Heart right ventricle (tissue), 16 donors: ENCODE measurements at regions not wholly inside any gene's neighbourhood (a gene's known extent, or its start where the extent isn't known, plus 50 kb on each side); places are given as distances from the start of the nearest gene placed in this dataset.

ENCODE experiments used
- ATAC-seq, 8 donors: fragments of 200-7000 bp; cut with Tn5 transposase; one replicate each; pipeline ENCODE4 v1.9.1; 2020; ENCODE audit warnings: mild to moderate bottlenecking in 8 of 8, moderate library complexity in 8 of 8, moderate number of reproducible peaks in 1 of 8
- DNase-seq, 2 donors: peaks; one replicate each; pipeline ENCODE4 v3.0.0-alpha.2; 2020
- H3K27ac ChIP-seq, 10 donors: fragments of 200-600 bp; sonication (generic) in 2 of 10; one replicate each; pipeline versions ENCODE4 v1.5.0 to v1.8.0; 2020 to 2022; ENCODE audit warnings: mild to moderate bottlenecking in 3 of 10
- H3K27me3 ChIP-seq, 7 donors: fragments of 200-600 bp; one replicate each; pipeline ENCODE4 v1.8.0; 2021 to 2022; ENCODE audit warnings: mild to moderate bottlenecking in 2 of 7
- H3K36me3 ChIP-seq, 9 donors: fragments of 200-600 bp; sonication (generic) in 1 of 9; one replicate each; pipeline versions ENCODE4 v1.5.0 to v1.8.0; 2020 to 2022; ENCODE audit warnings: mild to moderate bottlenecking in 2 of 9
- H3K4me1 ChIP-seq, 9 donors: fragments of 200-600 bp; sonication (generic) in 1 of 9; one replicate each; pipeline versions ENCODE4 v1.5.0 to v1.8.0; 2020 to 2022; ENCODE audit warnings: mild to moderate bottlenecking in 4 of 9
- H3K4me3 ChIP-seq, 10 donors: fragments of 200-600 bp; sonication (generic) in 2 of 10; one replicate each; pipeline versions ENCODE4 v1.5.0 to v1.8.0; 2020 to 2022; ENCODE audit warnings: mild to moderate bottlenecking in 7 of 10, moderate library complexity in 2 of 10
- H3K9me3 ChIP-seq, 11 donors: fragments of 200-600 bp in 10 of 11; sonication (generic) in 2 of 11; one replicate each; pipeline versions ENCODE4 v1.5.0 to v1.8.0; 2013 to 2022; ENCODE audit warnings: mild to moderate bottlenecking in 2 of 11, control low read depth in 1 of 11, moderate library complexity in 1 of 11
- CTCF ChIP-seq, 9 donors: fragments of 200-600 bp; sonication (generic) in 2 of 9; IDR thresholded peaks; one replicate each; pipeline versions ENCODE4 v1.5.0 to v1.8.0; 2021 to 2022; ENCODE audit warnings: antibody characterized with exemption in 9 of 9, mild to moderate bottlenecking in 5 of 9, moderate library complexity in 1 of 9
- WGBS, 2 donors: extraction: QIAGEN DNeasy Blood & Tissue Kit; methylation state at CpG; one replicate each; pipeline ENCODE4 v1.1.7; 2013; ENCODE audit warnings: inconsistent platforms in 1 of 2; 5-methylcytosine and 5-hydroxymethylcytosine counted together
- intact Hi-C, 10 donors: fragments of 100-400 bp; cut with DNase I; formaldehyde crosslinking; loops; one replicate each; pipeline versions ENCODE4 v1.11.1 to v1.14.2; 2022
- donor health status: Arrhythmogenic right ventricular cardiomyopathy.
- donor health status: ischemic (EF 13 %, LVEDD 7.1; RV severe dilation, severe dysfunction).
- donor health status: healthy with polysubstance abuse.
- donor health status: DM: no; HTN: yes; CAD: no.
- donor health status: DM: no; HTN: no; CAD: no.
- donor health status: ischemic (EF 25% LVEDD 6.9; RV normal size, moderate dysfunction).
- donor health status: ischemic (EF 25% LVEDD 5.7; RV mildly dilated, moderate dysfunction).
- donor health status: healthy.
- donor health status: DM: yes; HTN: yes; CAD: no.
- donor health status: Ischemic cardiomyopathy.
- donor health status: ischemic (EF 35%, LVEDD 5.7; RV mildly dilated, moderate dysfunction).
- donor health status: nonischemic (EF 11% LVEDD 7.7; RV severe dilation, severe dysfunction).
- donor health status: DM: yes; HTN: yes; CAD: no.
- donor health status: PGD.
- donor health status: ischemic (EF 29% LVEDD 5.4; RV normal size, mild dysfunction).
- donor health status: nonischemic (EF 23%, LVEDD 6.1; RV moderate dilation, normal function).

DNA sequence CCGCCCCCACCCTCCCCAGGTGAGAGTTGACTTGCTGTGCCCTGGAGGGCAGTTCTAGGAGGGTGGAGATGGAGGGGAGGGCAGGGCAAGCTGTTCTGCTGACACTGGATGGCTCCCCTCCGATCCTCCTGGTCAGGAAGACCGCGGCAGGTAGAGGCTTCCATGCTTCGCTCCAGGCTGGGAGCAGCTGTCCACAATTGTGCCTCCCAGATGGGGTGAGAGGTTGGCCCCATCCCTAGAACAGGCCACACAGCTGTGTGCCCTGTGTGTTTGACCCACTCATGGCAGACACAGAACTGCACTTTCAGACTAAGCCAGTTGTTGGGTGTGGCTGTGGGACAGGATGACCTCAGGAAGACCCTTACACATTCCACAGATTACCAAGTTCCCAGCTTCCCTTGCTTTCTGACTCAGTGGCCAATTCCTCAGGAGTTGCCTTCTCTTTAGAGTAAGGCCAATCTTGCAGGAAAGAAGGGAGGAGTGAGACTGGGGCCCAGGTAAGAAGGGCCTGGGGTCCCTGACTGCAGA is 72.1 kb upstream of the HSPA9 start:
- Histone ChIP-seq H3K4me3 (no peak overlapping the region), H3K36me3 (no peaks in the 10 kb centered on the region), H3K4me1 (peaks cover 0 to 25% (median 8%) of the 10 kb centered on the region in 9 donors), H3K27ac (no peak overlapping the region), H3K9me3 (no peaks in the 10 kb centered on the region), H3K27me3 (peaks cover 0 to 42% (median 0%) of the 10 kb centered on the region in 7 donors)
- DNase-seq (no peak), ATAC-seq (peak in 2 of 8 donors; percentile 20 to 24)
- 95 to 96% methylated on average over 5 of the region's 5 CpGs for WGBS, 2 donors
- no peak for TF ChIP-seq CTCF (IDR thresholded peaks at IDR 0.05)
- intact Hi-C loops = loop anchor here in 6 of 10 donors (10.0 kb wide), 5 partner anchors 87 to 617 kb away; partner anchors contain the start of gene CTNNA1 (in 1 of the 6)

- no peaks in the 10 kb centered on the region for H3K36me3 ChIP-seq
- H3K4me3 ChIP-seq = no peak overlapping the region
- peaks cover 0 to 28% (median 8%) of the 10 kb centered on the region in 9 donors for H3K4me1 ChIP-seq
- ATAC-seq (no peak), DNase-seq (no peak)
- no peaks in the 10 kb centered on the region for H3K9me3 ChIP-seq
- WGBS, 2 donors = 90 to 91% methylated on average over 11 of the region's 11 CpGs
- H3K27ac ChIP-seq = no peak overlapping the region
- TF ChIP-seq CTCF (IDR thresholded peaks at IDR 0.05) = no peak
- peaks cover 0 to 37% (median 0%) of the 10 kb centered on the region in 7 donors for H3K27me3 ChIP-seq
- intact Hi-C loops = loop anchor here in 6 of 10 donors (10.0 kb wide), 5 partner anchors 88 to 618 kb away; partner anchors contain the start of gene CTNNA1 (in 1 of the 6)
Measured at GRCh38 chr5:138646671-138647070, 71.5 kb upstream of the HSPA9 start.

DNA sequence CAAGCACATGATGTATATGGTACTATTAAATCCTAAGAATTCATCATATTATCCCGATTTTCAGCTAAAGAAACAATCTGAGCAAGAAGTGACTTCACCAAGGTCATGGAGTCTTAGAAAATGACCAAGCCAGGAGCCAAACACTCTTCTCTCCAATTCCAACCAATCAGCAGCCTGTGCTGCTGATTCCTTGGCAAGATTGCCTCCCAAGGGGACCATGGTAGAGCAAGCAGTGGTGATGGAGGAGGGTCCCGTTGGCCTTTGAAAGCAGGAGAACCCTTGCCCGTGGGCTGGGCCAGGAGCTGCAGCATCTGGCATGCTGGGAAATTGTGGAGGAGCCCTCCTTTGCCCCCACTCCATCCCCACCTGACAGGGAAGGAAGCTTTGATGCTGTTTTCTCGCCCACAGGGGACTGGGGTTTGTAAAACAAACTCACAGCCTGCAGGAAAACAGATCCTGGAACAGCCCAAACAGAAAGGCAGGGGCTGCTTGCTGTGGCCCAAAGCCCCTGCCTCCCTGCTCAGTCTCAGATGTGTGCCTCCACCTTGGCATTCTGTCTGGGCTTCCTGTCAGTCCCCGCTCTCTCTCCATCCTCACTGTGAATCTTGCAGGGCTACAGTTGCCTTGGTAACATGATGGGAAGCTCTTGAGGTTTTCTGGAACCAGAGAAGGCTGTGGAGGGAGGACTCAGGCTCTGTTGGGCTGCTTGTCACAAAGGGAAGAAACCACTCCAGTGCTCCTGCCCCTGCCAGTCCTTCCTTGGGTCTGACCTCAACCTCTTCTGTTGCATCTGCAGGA is 70.8 kb upstream of the HSPA9 start:
- intact Hi-C loops = loop anchor here in 6 of 10 donors (10.0 kb wide), 5 partner anchors 89 to 619 kb away; partner anchors contain the start of gene CTNNA1 (in 1 of the 6)
- WGBS, 2 donors = 71 to 74% methylated on average over 5 of the region's 5 CpGs
- Histone ChIP-seq H3K4me3 (no peak overlapping the region), H3K9me3 (no peaks in the 10 kb centered on the region), H3K27ac (no peak overlapping the region), H3K4me1 (peaks cover 0 to 29% (median 8%) of the 10 kb centered on the region in 9 donors), H3K27me3 (peaks cover 0 to 35% (median 0%) of the 10 kb centered on the region in 7 donors), H3K36me3 (no peaks in the 10 kb centered on the region)
- no peak for DNase-seq
- TF ChIP-seq CTCF (IDR thresholded peaks at IDR 0.05) = no peak
- no peak for ATAC-seq

GRCh38 chr5:138643040-138643791 is 68.0 kb upstream of the HSPA9 start:
- H3K36me3 ChIP-seq = no peaks in the 10 kb centered on the region
- no peaks in the 10 kb centered on the region for H3K9me3 ChIP-seq
- peaks cover 0 to 16% (median 0%) of the 10 kb centered on the region in 7 donors for H3K27me3 ChIP-seq
- H3K27ac ChIP-seq = no peak overlapping the region
- ATAC-seq (peak in 1 of 8 donors; percentile 29), DNase-seq (no peak)
- intact Hi-C loops = loop anchor here (2.0 to 10.0 kb wide), 7 partner anchors 92 to 622 kb away; partner anchors contain the start of gene CTNNA1 (in 1 of the 10)
- no peak for TF ChIP-seq CTCF (IDR thresholded peaks at IDR 0.05)
- 83 to 86% methylated on average over 5 of the region's 5 CpGs for WGBS, 2 donors
- no peak overlapping the region for H3K4me3 ChIP-seq
- peaks cover 0 to 14% (median 5%) of the 10 kb centered on the region in 9 donors for H3K4me1 ChIP-seq
